OCI-LY7 (cell line): ENCODE measurements at regions not wholly inside any gene's neighbourhood (a gene's known extent, or its start where the extent isn't known, plus 50 kb on each side); places are given as distances from the start of the nearest gene placed in this dataset.

Source experiments
- BruUV-seq: library from RNA; stranded (reverse); fragments of 400-500 nt; replicated peaks from 2 replicates; lab custom pipeline; 2021; lab: Mats Ljungman, UMichigan
- CTCF ChIA-PET: fragments of 300-600 bp; sonication (Branson Sonifier 250); formaldehyde crosslinking; loops from one replicate; lab custom pipeline; 2022; ENCODE audit warnings: antibody characterized with exemption; ENCODE audit not compliant: unreplicated experiment; lab: Charles Lee
- POLR2A ChIA-PET: fragments of 300-600 bp; sonication (Branson Sonifier 250); formaldehyde crosslinking; loops from one replicate; lab custom pipeline; 2022; ENCODE audit warnings: antibody characterized with exemption; lab: Charles Lee
- DNase-seq: peaks from one replicate; pipeline ENCODE4 v3.0.0-alpha.2; 2015; ENCODE audit warnings: low spot score
- H2AFZ ChIP-seq: fragments of 200-600 bp; sonication (generic), shearing (Covaris generic); 2 replicates; pipeline ENCODE4 v1.6.1; 2014; ENCODE audit warnings: mild to moderate bottlenecking, antibody characterized with exemption, low read length, moderate library complexity
- H3K27ac ChIP-seq: fragments of 200-600 bp; sonication (generic); 2 replicates; pipeline ENCODE4 v1.5.1; 2014; ENCODE audit warnings: mixed run types, low read depth, mild to moderate bottlenecking, moderate library complexity, low read length, inconsistent platforms; ENCODE audit not compliant: poor library complexity, severe bottlenecking
- H3K36me3 ChIP-seq: fragments of 200-600 bp; sonication (generic); 2 replicates; pipeline ENCODE4 v1.6.1; 2014; ENCODE audit warnings: mild to moderate bottlenecking, antibody characterized with exemption, low read length, moderate library complexity, mixed read lengths; ENCODE audit not compliant: insufficient read depth
- H3K4me1 ChIP-seq: fragments of 200-600 bp; sonication (generic); 2 replicates; pipeline ENCODE4 v1.5.1; 2014; ENCODE audit warnings: mild to moderate bottlenecking, low read length; ENCODE audit not compliant: insufficient read depth, poor library complexity, severe bottlenecking
- H3K4me2 ChIP-seq: fragments of 200-600 bp; sonication (generic); 2 replicates; pipeline ENCODE4 v1.6.1; 2014; ENCODE audit warnings: mild to moderate bottlenecking, low read length
- H3K4me3 ChIP-seq: fragments of 200-600 bp; sonication (generic); 2 replicates; pipeline ENCODE4 v1.5.1; 2014; ENCODE audit warnings: mild to moderate bottlenecking, low read depth, low read length; ENCODE audit not compliant: poor library complexity, severe bottlenecking
- H3K79me2 ChIP-seq: fragments of 200-600 bp; sonication (generic); 2 replicates; pipeline ENCODE4 v1.6.1; 2016; ENCODE audit warnings: low read depth, mild to moderate bottlenecking, low read length, moderate library complexity, mixed read lengths; ENCODE audit not compliant: insufficient read depth
- H3K9me2 ChIP-seq: fragments of 200-600 bp; sonication (generic); 2 replicates; pipeline ENCODE4 v1.6.1; 2016; ENCODE audit warnings: mild to moderate bottlenecking, low read length, mixed read lengths; ENCODE audit not compliant: insufficient read depth
- H3K9me3 ChIP-seq: fragments of 200-600 bp; sonication (generic); 2 replicates; pipeline ENCODE4 v1.6.1; 2014; ENCODE audit warnings: mild to moderate bottlenecking, mixed run types, low read length, mixed read lengths
- H4K20me1 ChIP-seq: fragments of 200-600 bp; sonication (generic); 2 replicates; pipeline ENCODE4 v1.6.1; 2014; ENCODE audit warnings: mild to moderate bottlenecking, antibody characterized with exemption, low read length, moderate library complexity, mixed read lengths; ENCODE audit not compliant: insufficient read depth
- EZH2phosphoT487 ChIP-seq: fragments of 200-600 bp; sonication (generic); IDR thresholded peaks from 2 replicates; pipeline ENCODE4 v1.6.1; 2018; ENCODE audit warnings: low read depth, borderline replicate concordance, mild to moderate bottlenecking, mixed run types, antibody characterized with exemption, low read length, moderate library complexity, mixed read lengths
- intact Hi-C: fragments of 100-400 bp; cut with micrococcal nuclease; formaldehyde crosslinking; loops from one replicate; pipeline ENCODE4 v1.10.0; 2022; ENCODE audit not compliant: unreplicated experiment
- TF ChIP-seq, protein P1 (sequence below): fragments of 200-600 bp; sonication (generic); conservative IDR thresholded peaks from 2 replicates; pipeline ENCODE4 v1.5.1; 2014; ENCODE audit warnings: mild to moderate bottlenecking, antibody characterized with exemption, low read length, moderate library complexity, mixed read lengths

DNA sequence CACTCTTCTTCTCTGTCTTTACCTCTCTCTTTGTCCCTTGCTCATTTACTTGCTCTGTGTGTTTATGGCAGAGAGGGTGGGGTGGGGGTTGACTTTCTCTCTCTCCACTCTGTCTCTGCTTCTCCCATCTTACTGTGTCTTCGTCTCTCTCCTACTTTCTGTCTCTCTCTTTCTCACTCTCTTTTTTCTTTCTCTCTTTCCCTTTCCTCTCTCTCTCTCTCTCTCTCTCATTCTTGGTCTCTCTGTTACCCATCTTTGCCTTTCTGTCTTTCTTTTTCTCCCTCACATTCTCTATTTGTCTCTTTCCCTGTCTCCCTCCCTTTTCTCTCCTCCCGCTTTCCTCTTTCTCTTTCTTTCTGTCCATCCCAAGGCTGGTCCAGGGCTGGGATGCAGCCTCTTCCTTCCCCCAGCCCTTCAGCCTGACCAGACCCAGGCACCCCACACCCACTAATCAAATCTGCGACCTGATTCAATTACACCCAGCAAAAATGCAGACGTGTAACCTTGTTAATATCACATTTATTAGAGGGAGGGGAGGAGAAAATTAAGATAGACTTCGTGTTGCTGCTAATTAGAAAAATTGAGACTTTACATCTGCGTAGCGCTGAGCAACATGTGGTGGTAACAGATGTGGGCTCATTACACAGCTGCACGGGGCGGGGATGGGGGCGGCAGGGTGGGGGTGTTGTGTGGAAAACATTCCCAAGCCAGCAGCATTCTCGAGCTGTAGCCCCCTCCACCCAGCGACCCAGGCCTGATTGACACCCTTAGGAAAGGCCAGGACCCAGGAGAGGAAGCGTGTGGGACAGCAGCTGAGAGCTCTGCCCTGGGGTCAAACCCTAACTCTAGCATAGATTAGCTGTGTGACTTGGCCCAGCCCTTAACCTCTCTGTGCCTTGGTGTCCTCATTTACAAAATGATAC is 124.9 kb upstream of the MAFB start:
- TF ChIP-seq, protein P1, sequence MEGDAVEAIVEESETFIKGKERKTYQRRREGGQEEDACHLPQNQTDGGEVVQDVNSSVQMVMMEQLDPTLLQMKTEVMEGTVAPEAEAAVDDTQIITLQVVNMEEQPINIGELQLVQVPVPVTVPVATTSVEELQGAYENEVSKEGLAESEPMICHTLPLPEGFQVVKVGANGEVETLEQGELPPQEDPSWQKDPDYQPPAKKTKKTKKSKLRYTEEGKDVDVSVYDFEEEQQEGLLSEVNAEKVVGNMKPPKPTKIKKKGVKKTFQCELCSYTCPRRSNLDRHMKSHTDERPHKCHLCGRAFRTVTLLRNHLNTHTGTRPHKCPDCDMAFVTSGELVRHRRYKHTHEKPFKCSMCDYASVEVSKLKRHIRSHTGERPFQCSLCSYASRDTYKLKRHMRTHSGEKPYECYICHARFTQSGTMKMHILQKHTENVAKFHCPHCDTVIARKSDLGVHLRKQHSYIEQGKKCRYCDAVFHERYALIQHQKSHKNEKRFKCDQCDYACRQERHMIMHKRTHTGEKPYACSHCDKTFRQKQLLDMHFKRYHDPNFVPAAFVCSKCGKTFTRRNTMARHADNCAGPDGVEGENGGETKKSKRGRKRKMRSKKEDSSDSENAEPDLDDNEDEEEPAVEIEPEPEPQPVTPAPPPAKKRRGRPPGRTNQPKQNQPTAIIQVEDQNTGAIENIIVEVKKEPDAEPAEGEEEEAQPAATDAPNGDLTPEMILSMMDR, result no peak
- no peak for TF ChIP-seq EZH2phosphoT487
- BruUV-seq, result no TSS peak
- no peaks in the 10 kb centered on the region for H3K36me3 ChIP-seq
- H2AFZ ChIP-seq, result no peak overlapping the region
- H3K4me3 ChIP-seq, result no peak overlapping the region
- no peak overlapping the region for H3K27ac ChIP-seq
- ChIA-PET POLR2A (no interaction called here), CTCF (no interaction called here)
- H3K4me2 ChIP-seq, result no peak overlapping the region
- H3K4me1 ChIP-seq, result no peaks in the 10 kb centered on the region
- no peaks in the 10 kb centered on the region for H4K20me1 ChIP-seq
- H3K9me3 ChIP-seq, result no peaks in the 10 kb centered on the region
- no peaks in the 10 kb centered on the region for H3K9me2 ChIP-seq
- intact Hi-C loops, result no loop called here
- H3K79me2 ChIP-seq, result no peaks in the 10 kb centered on the region
- no peak for DNase-seq

DNA sequence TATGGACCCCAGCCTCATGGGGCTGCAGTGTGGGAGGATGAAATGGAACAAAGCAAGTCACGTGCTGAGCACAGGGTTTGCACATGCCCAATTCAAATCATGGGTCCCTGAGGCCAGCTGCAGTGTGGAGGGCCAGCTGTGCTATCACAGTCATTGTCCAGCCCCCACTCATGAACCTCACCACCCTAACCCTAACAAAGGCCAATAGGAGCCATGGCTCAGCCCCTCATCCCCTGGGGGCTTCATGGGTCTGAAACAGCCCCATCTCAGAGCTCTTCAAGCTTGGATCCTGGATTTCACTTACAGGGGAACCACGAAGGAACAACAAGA is 125.6 kb upstream of the MAFB start:
- Histone ChIP-seq H3K9me2 (no peaks in the 10 kb centered on the region), H3K9me3 (no peaks in the 10 kb centered on the region), H4K20me1 (no peaks in the 10 kb centered on the region), H3K4me3 (no peak overlapping the region), H3K4me2 (no peak overlapping the region), H3K36me3 (no peaks in the 10 kb centered on the region), H2AFZ (no peak overlapping the region), H3K27ac (no peak overlapping the region), H3K4me1 (no peaks in the 10 kb centered on the region), H3K79me2 (no peaks in the 10 kb centered on the region)
- TF ChIP-seq, protein P1, result no peak
- TF ChIP-seq EZH2phosphoT487, result no peak
- ChIA-PET POLR2A (no interaction called here), CTCF (no interaction called here)
- no peak for DNase-seq
- intact Hi-C loops, result no loop called here
- no TSS peak for BruUV-seq
